NCI-H2227 (cell line): ENCODE measurements at regions not wholly inside any gene's neighbourhood (a gene's known extent, or its start where the extent isn't known, plus 50 kb on each side); places are given as distances from the start of the nearest gene placed in this dataset.
"Not testable (repeated sequence)": the region's sequence is repeated elsewhere in the genome, so short reads cannot be mapped to it uniquely, and the experiment has no call there.

ENCODE experiments used
- DNase-seq: peaks from one replicate; lab custom pipeline; 2025; ENCODE audit not compliant: unreplicated experiment; lab: John Stamatoyannopoulos, UW

GRCh38 chr6:81969814-81970213 is 217.3 kb upstream of the TENT5A start:
- DNase-seq = peak; percentile 16

- no peak for DNase-seq
Measured at GRCh38 chr6:81969011-81969410, 216.5 kb upstream of the TENT5A start.

GRCh38 chr6:81966968-81967367 is 214.5 kb upstream of the TENT5A start:
- DNase-seq = no peak

- DNase-seq = no peak
Measured at GRCh38 chr6:81962198-81962597, 209.7 kb upstream of the TENT5A start.

- no peak for DNase-seq
Measured at GRCh38 chr6:81950877-81951276, 198.4 kb upstream of the TENT5A start.

GRCh38 chr6:81948861-81949260 is 196.4 kb upstream of the TENT5A start:
- DNase-seq = no peak

- DNase-seq = not testable (repeated sequence)
Measured at GRCh38 chr6:81948196-81948595, 195.7 kb upstream of the TENT5A start.

- DNase-seq = no peak
Measured at GRCh38 chr6:81944661-81945060, 192.2 kb upstream of the TENT5A start.

- DNase-seq = not testable (repeated sequence)
Measured at GRCh38 chr6:81942842-81943241, 190.4 kb upstream of the TENT5A start.

GRCh38 chr6:81942067-81942370 is 189.5 kb upstream of the TENT5A start:
- DNase-seq = no peak

- DNase-seq = no peak
Measured at GRCh38 chr6:81940451-81940985, 188.0 kb upstream of the TENT5A start.

GRCh38 chr6:81939766-81940165 is 187.3 kb upstream of the TENT5A start:
- no peak for DNase-seq

GRCh38 chr6:81938991-81939732 is 186.7 kb upstream of the TENT5A start:
- DNase-seq = no peak

GRCh38 chr6:81938014-81938856 is 185.8 kb upstream of the TENT5A start:
- no peak for DNase-seq

GRCh38 chr6:81937296-81937937 is 184.9 kb upstream of the TENT5A start:
- no peak for DNase-seq

GRCh38 chr6:81934936-81935335 is 182.5 kb upstream of the TENT5A start:
- no peak for DNase-seq

GRCh38 chr6:81933608-81934051 is 181.1 kb upstream of the TENT5A start:
- no peak for DNase-seq

GRCh38 chr6:81933089-81933488 is 180.6 kb upstream of the TENT5A start:
- no peak for DNase-seq

GRCh38 chr6:81932448-81932847 is 180.0 kb upstream of the TENT5A start:
- DNase-seq = not testable (repeated sequence)

- no peak for DNase-seq
Measured at GRCh38 chr6:81929828-81930227, 177.3 kb upstream of the TENT5A start.

- DNase-seq = no peak
Measured at GRCh38 chr6:81925201-81925600, 172.7 kb upstream of the TENT5A start.
